ENCODE measurements at regions not wholly inside any gene's neighbourhood (a gene's known extent, or its start where the extent isn't known, plus 50 kb on each side); places are given as distances from the start of the nearest gene placed in this dataset.

DNA sequence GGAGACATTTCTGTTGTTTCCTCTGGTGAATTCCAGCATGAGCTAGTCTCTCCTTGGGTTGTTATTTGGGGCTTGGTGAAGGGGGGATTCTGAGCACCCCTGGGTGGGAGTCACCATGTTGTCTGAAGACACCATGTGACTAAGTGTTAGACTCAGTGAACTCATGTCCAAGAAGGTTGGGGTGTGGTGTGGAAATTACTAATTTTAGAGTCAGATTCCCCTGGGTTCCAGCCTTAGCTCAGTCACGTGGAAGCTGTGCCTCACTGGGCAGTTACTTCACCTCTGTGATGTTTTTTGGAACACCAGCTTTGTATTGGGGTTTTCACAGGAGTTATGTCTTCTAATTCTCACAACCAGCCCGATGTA, 171.5 kb downstream of the RPLP1 start:
- Histone ChIP-seq H3K4me2 (ENCODE audit: extremely low read depth, insufficient read depth, low read length) (no peak overlapping the region), H3K4me1 (ENCODE audit: control insufficient read depth, extremely low read depth, insufficient read depth, low read length) (no peaks in the 10 kb centered on the region), H3K9me3 (ENCODE audit: control insufficient read depth, insufficient read depth, low read depth, low read length) (no peaks in the 10 kb centered on the region), H3K36me3 (ENCODE audit: control insufficient read depth, insufficient read depth, low read length) (no peaks in the 10 kb centered on the region), H3K27ac (ENCODE audit: insufficient read depth, low read length) (no peak overlapping the region), H4K20me1 (ENCODE audit: control insufficient read depth, extremely low read depth, insufficient read depth, low read length) (no peaks in the 10 kb centered on the region), H3K9ac (ENCODE audit: insufficient read depth, low read length) (no peak overlapping the region), H3K79me2 (ENCODE audit: control insufficient read depth, insufficient read depth, low read length) (no peaks in the 10 kb centered on the region), H3K4me3 (replicated peaks in 1 of 4; ENCODE audit: control extremely low read depth in 1 of 4, insufficient read depth in 1 of 4, low read depth in 3 of 4, low read length in 4 of 4) (no peak overlapping the region), H3K27me3 (ENCODE audit: control insufficient read depth, insufficient read depth, low read length) (no peaks in the 10 kb centered on the region), H2AFZ (ENCODE audit: low read length) (no peak overlapping the region)
- no peak for TF ChIP-seq EZH2 (IDR thresholded peaks at IDR 0.05; ENCODE audit: low read length, missing control alignments)
- TF ChIP-seq, protein P1, sequence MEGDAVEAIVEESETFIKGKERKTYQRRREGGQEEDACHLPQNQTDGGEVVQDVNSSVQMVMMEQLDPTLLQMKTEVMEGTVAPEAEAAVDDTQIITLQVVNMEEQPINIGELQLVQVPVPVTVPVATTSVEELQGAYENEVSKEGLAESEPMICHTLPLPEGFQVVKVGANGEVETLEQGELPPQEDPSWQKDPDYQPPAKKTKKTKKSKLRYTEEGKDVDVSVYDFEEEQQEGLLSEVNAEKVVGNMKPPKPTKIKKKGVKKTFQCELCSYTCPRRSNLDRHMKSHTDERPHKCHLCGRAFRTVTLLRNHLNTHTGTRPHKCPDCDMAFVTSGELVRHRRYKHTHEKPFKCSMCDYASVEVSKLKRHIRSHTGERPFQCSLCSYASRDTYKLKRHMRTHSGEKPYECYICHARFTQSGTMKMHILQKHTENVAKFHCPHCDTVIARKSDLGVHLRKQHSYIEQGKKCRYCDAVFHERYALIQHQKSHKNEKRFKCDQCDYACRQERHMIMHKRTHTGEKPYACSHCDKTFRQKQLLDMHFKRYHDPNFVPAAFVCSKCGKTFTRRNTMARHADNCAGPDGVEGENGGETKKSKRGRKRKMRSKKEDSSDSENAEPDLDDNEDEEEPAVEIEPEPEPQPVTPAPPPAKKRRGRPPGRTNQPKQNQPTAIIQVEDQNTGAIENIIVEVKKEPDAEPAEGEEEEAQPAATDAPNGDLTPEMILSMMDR (conservative IDR thresholded peaks at IDR 0.05 in 1 of 2, IDR thresholded peaks at IDR 0.05 in 1 of 2; ENCODE audit: low read depth in 1 of 2, low read length in 2 of 2): no peak
- DNase-seq (ENCODE audit: low read depth in 2 of 2): no peak

DNA sequence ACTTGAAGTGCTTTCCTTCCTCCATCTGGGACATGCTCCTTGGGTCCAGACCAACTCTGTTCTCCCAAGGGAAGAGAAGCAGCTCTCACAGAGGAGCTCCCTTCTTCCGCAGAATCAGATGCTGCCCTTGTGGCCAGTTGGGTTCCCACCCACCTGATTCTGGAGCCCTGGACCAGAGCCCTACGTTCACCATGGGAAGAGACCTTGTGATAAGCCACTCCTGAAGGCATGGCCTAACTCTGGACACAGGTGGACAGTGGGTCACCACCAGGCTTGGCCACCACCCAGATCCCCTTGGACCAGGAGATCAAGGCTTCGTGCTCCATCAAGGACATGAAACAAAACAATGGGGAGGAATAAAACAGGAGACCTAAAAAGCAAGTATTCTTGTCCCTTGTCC, 172.2 kb downstream of the RPLP1 start:
- Histone ChIP-seq H3K9ac (ENCODE audit: insufficient read depth, low read length) (no peak overlapping the region), H3K27ac (ENCODE audit: insufficient read depth, low read length) (no peak overlapping the region), H3K27me3 (ENCODE audit: control insufficient read depth, insufficient read depth, low read length) (no peaks in the 10 kb centered on the region), H3K4me1 (ENCODE audit: control insufficient read depth, extremely low read depth, insufficient read depth, low read length) (no peaks in the 10 kb centered on the region), H3K4me3 (replicated peaks in 1 of 4; ENCODE audit: control extremely low read depth in 1 of 4, insufficient read depth in 1 of 4, low read depth in 3 of 4, low read length in 4 of 4) (no peak overlapping the region), H3K4me2 (ENCODE audit: extremely low read depth, insufficient read depth, low read length) (no peak overlapping the region), H3K9me3 (ENCODE audit: control insufficient read depth, insufficient read depth, low read depth, low read length) (no peaks in the 10 kb centered on the region), H3K79me2 (ENCODE audit: control insufficient read depth, insufficient read depth, low read length) (no peaks in the 10 kb centered on the region), H4K20me1 (ENCODE audit: control insufficient read depth, extremely low read depth, insufficient read depth, low read length) (no peaks in the 10 kb centered on the region), H2AFZ (ENCODE audit: low read length) (no peak overlapping the region), H3K36me3 (ENCODE audit: control insufficient read depth, insufficient read depth, low read length) (no peaks in the 10 kb centered on the region)
- TF ChIP-seq EZH2 (IDR thresholded peaks at IDR 0.05; ENCODE audit: low read length, missing control alignments): no peak
- TF ChIP-seq, protein P1 (conservative IDR thresholded peaks at IDR 0.05 in 1 of 2, IDR thresholded peaks at IDR 0.05 in 1 of 2; ENCODE audit: low read depth in 1 of 2, low read length in 2 of 2): no peak
- DNase-seq (ENCODE audit: low read depth in 2 of 2): no peak

DNA sequence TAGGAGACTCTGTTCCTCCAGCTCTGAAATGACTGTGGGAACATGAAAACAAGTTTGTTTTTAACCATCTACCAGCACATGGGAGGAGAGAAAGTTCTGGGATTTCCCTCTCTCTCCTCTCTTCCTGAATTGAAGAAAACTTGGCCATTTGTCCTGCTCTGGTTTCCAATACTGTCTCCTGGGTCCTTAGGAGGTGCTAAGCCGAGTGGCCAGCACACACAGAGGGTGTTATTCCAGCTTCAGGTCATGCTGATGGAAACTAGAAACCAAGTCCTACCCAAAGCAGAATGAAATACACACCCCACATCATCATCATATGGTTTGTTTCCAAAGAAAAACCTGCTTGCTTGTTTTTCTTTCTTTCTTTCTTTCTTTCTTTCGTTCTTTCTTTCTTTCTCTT, 172.7 kb downstream of the RPLP1 start:
- no peak for TF ChIP-seq EZH2 (IDR thresholded peaks at IDR 0.05; ENCODE audit: low read length, missing control alignments)
- TF ChIP-seq, protein P1 (conservative IDR thresholded peaks at IDR 0.05 in 1 of 2, IDR thresholded peaks at IDR 0.05 in 1 of 2; ENCODE audit: low read depth in 1 of 2, low read length in 2 of 2): no peak
- no peaks in the 10 kb centered on the region for H3K4me1 ChIP-seq (ENCODE audit: control insufficient read depth, extremely low read depth, insufficient read depth, low read length)
- no peaks in the 10 kb centered on the region for H3K9me3 ChIP-seq (ENCODE audit: control insufficient read depth, insufficient read depth, low read depth, low read length)
- no peaks in the 10 kb centered on the region for H3K79me2 ChIP-seq (ENCODE audit: control insufficient read depth, insufficient read depth, low read length)
- no peaks in the 10 kb centered on the region for H4K20me1 ChIP-seq (ENCODE audit: control insufficient read depth, extremely low read depth, insufficient read depth, low read length)
- H3K4me2 ChIP-seq (ENCODE audit: extremely low read depth, insufficient read depth, low read length): no peak overlapping the region
- H3K27me3 ChIP-seq (ENCODE audit: control insufficient read depth, insufficient read depth, low read length): no peaks in the 10 kb centered on the region
- no peaks in the 10 kb centered on the region for H3K36me3 ChIP-seq (ENCODE audit: control insufficient read depth, insufficient read depth, low read length)
- no peak overlapping the region for H3K4me3 ChIP-seq (replicated peaks in 1 of 4; ENCODE audit: control extremely low read depth in 1 of 4, insufficient read depth in 1 of 4, low read depth in 3 of 4, low read length in 4 of 4)
- H2AFZ ChIP-seq (ENCODE audit: low read length): no peak overlapping the region
- H3K27ac ChIP-seq (ENCODE audit: insufficient read depth, low read length): no peak overlapping the region
- no peak overlapping the region for H3K9ac ChIP-seq (ENCODE audit: insufficient read depth, low read length)
- no peak for DNase-seq (ENCODE audit: low read depth in 2 of 2)
